ENCODE measurements at regions not wholly inside any gene's neighbourhood (a gene's known extent, or its start where the extent isn't known, plus 50 kb on each side); places are given as distances from the start of the nearest gene placed in this dataset.

GRCh38 chr4:66893807-66894206, 651.5 kb downstream of the CENPC start:
- Histone ChIP-seq H3K27me3 (ENCODE audit: control insufficient read depth, extremely low read depth, insufficient read depth, low read length) (no peaks in the 10 kb centered on the region), H3K79me2 (ENCODE audit: control insufficient read depth, insufficient read depth, low read length) (no peaks in the 10 kb centered on the region), H3K9me1 (ENCODE audit: control insufficient read depth, extremely low read depth, insufficient read depth, low read length) (no peaks in the 10 kb centered on the region), H3K4me3 (ENCODE audit: control insufficient read depth in 2 of 3, extremely low read depth in 1 of 3, insufficient read depth in 2 of 3, low read depth in 1 of 3, low read length in 3 of 3) (no peak overlapping the region), H3K4me1 (ENCODE audit: control insufficient read depth, extremely low read depth, insufficient read depth, low read length) (no peaks in the 10 kb centered on the region), H3K4me2 (ENCODE audit: control insufficient read depth, extremely low read depth, insufficient read depth, low read depth, low read length) (no peak overlapping the region), H4K20me1 (ENCODE audit: control insufficient read depth, extremely low read depth, insufficient read depth, low read length) (no peaks in the 10 kb centered on the region), H3K27ac (ENCODE audit: control insufficient read depth, insufficient read depth, low read length) (no peak overlapping the region), H2AFZ (ENCODE audit: control insufficient read depth, low read length) (no peak overlapping the region), H3K36me3 (ENCODE audit: control insufficient read depth in 2 of 2, extremely low read depth in 1 of 2, insufficient read depth in 2 of 2, low read length in 2 of 2) (no peaks in the 10 kb centered on the region), H3K9ac (ENCODE audit: control insufficient read depth, extremely low read depth, insufficient read depth, low read length) (no peak overlapping the region), H3K9me3 (ENCODE audit: control insufficient read depth, low read depth, low read length) (no peaks in the 10 kb centered on the region)
- dilution Hi-C loops (cut with MboI; ENCODE audit: extremely low pct_ligation_motif_present, low sequenced_read_pairs), result no loop called here
- FAIRE-seq, result no peak
- no peak for TF ChIP-seq EZH2 (IDR thresholded peaks at IDR 0.05; ENCODE audit: low read length)
- no peak for TF ChIP-seq CTCF (optimal IDR thresholded peaks at IDR 0.05 in 1 of 3, IDR thresholded peaks at IDR 0.05 in 1 of 3, conservative IDR thresholded peaks at IDR 0.05 in 1 of 3; ENCODE audit: extremely low read depth in 1 of 3, insufficient read depth in 2 of 3, low read length in 3 of 3)
- DNase-seq (ENCODE audit: low read depth, low spot score), result no peak

DNA sequence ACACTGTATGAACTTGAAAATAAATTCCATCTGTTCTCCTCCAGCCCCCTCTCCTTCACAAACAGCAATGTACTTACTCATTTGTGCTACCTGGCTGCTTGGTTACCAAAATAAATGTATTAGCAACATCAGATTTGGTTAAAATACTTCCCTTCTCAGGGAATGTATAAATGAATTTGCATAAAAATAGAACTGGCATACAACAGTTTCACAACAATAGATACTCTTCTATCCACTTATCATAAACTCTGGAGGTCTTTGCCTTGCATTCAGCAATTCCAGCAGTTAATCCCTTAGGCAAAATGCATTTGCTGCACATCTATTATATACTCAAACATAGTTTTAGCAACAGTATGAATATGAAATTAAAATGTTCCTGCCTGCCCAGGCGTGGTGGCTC, 658.2 kb downstream of the CENPC start:
- TF ChIP-seq CTCF (optimal IDR thresholded peaks at IDR 0.05 in 1 of 3, IDR thresholded peaks at IDR 0.05 in 1 of 3, conservative IDR thresholded peaks at IDR 0.05 in 1 of 3; ENCODE audit: extremely low read depth in 1 of 3, insufficient read depth in 2 of 3, low read length in 3 of 3), result no peak
- no peak for TF ChIP-seq EZH2 (IDR thresholded peaks at IDR 0.05; ENCODE audit: low read length)
- Histone ChIP-seq H3K4me2 (ENCODE audit: control insufficient read depth, extremely low read depth, insufficient read depth, low read depth, low read length) (no peak overlapping the region), H4K20me1 (ENCODE audit: control insufficient read depth, extremely low read depth, insufficient read depth, low read length) (no peaks in the 10 kb centered on the region), H3K4me1 (ENCODE audit: control insufficient read depth, extremely low read depth, insufficient read depth, low read length) (no peaks in the 10 kb centered on the region), H3K27ac (ENCODE audit: control insufficient read depth, insufficient read depth, low read length) (no peak overlapping the region), H3K4me3 (ENCODE audit: control insufficient read depth in 2 of 3, extremely low read depth in 1 of 3, insufficient read depth in 2 of 3, low read depth in 1 of 3, low read length in 3 of 3) (no peak overlapping the region), H3K9ac (ENCODE audit: control insufficient read depth, extremely low read depth, insufficient read depth, low read length) (no peak overlapping the region), H3K27me3 (ENCODE audit: control insufficient read depth, extremely low read depth, insufficient read depth, low read length) (no peaks in the 10 kb centered on the region), H3K79me2 (ENCODE audit: control insufficient read depth, insufficient read depth, low read length) (no peaks in the 10 kb centered on the region), H2AFZ (ENCODE audit: control insufficient read depth, low read length) (no peak overlapping the region), H3K9me3 (ENCODE audit: control insufficient read depth, low read depth, low read length) (no peaks in the 10 kb centered on the region), H3K36me3 (ENCODE audit: control insufficient read depth in 2 of 2, extremely low read depth in 1 of 2, insufficient read depth in 2 of 2, low read length in 2 of 2) (no peaks in the 10 kb centered on the region), H3K9me1 (ENCODE audit: control insufficient read depth, extremely low read depth, insufficient read depth, low read length) (no peaks in the 10 kb centered on the region)
- dilution Hi-C loops (cut with MboI; ENCODE audit: extremely low pct_ligation_motif_present, low sequenced_read_pairs), result no loop called here
- no peak for FAIRE-seq
- no peak for DNase-seq (ENCODE audit: low read depth, low spot score)

All from keratinocyte (primary cell).